ENCODE measurements at regions not wholly inside any gene's neighbourhood (a gene's known extent, or its start where the extent isn't known, plus 50 kb on each side); places are given as distances from the start of the nearest gene placed in this dataset.

DNA sequence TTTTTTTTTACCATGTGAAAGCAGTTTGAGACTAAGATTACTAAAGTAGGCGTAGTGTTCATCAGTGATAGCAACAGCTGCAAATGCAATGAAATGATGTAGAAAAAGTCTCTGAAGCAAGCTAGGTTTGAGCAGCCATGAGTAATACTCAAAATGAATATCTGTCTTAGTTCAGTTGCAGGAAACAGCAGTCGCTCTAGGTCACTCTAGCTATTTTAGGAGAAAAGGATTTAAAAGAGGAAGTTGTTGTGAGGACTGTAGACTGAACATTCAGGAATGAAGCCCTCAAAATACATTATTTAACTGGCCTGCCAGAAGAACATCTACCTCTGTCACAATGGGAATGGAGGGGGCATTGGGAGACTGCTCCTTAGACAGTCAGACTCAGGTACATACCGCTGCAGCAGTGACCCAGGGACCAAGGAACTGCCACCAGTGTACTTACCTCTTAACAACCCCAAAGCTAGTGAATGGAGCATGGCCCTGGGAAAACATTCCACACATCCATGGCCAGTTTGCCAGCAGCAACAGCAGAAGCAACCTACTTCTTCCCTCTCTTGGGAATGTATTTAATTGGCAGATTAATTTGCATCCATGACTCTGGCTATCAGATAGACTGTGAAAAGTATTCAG lies 243.0 kb upstream of the KHDRBS2 start:
- no peaks in the 10 kb centered on the region for H3K79me2 ChIP-seq (ENCODE audit: low read length)
- DNase-seq, result no peak
- no peak overlapping the region for H2AFZ ChIP-seq (ENCODE audit: low read length)
- no peaks in the 10 kb centered on the region for H3K4me1 ChIP-seq (ENCODE audit: insufficient read depth, low read length)
- no peak overlapping the region for H3K27ac ChIP-seq (ENCODE audit: low read length)
- no peaks in the 10 kb centered on the region for H3F3A ChIP-seq (ENCODE audit: low read length, unreplicated experiment)
- no peak for ATAC-seq
- H3K9me3 ChIP-seq (ENCODE audit: low read length), result no peaks in the 10 kb centered on the region
- ChIA-PET CTCF (no interaction called here), POLR2A (ENCODE audit: unreplicated experiment) (no interaction called here)
- BruUV-seq (replicated peaks), result no TSS peak
- no peaks in the 10 kb centered on the region for H3K36me3 ChIP-seq (ENCODE audit: low read depth, low read length)
- no peaks in the 10 kb centered on the region for H4K20me1 ChIP-seq (ENCODE audit: low read length)
- TF ChIP-seq CTCF (conservative IDR thresholded peaks at IDR 0.05; ENCODE audit: low read depth, low read length) (no peak), EZH2phosphoT487 (IDR thresholded peaks at IDR 0.05; ENCODE audit: borderline replicate concordance, low read length) (no peak), EZH2 (IDR thresholded peaks at IDR 0.05; ENCODE audit: low read length, unreplicated experiment) (no peak)
- no peak overlapping the region for H3K4me3 ChIP-seq (ENCODE audit: low read length)
- no peak overlapping the region for H3K4me2 ChIP-seq (ENCODE audit: low read length)
- H3K9me2 ChIP-seq (replicated peaks; ENCODE audit: low read length), result no peaks in the 10 kb centered on the region
- no peaks in the 10 kb centered on the region for H3K27me3 ChIP-seq (ENCODE audit: low read length)
- H3K9ac ChIP-seq (ENCODE audit: low read length), result no peak overlapping the region
- intact Hi-C loops (cut with micrococcal nuclease), result no loop called here

DNA sequence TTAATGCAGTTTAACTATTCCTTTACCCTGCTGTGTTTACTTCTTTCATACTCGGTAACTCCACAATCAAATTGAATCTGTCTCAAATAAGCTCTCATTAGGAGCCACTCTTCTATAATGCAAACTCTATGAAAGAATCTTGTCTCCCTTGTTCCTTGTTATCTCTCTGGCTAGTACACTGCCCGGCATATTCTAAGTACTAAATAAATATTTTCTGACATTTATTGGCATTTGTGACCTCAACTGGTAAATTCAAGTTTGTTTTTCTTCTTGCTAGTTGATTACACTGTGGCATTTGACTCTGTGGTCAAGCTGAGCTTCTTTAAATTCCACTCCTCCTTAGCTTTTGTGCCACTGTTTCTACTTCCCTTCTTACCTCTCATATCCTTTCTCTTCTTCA lies 237.6 kb upstream of the KHDRBS2 start:
- TF ChIP-seq EZH2phosphoT487 (IDR thresholded peaks at IDR 0.05; ENCODE audit: borderline replicate concordance, low read length) (no peak), EZH2 (IDR thresholded peaks at IDR 0.05; ENCODE audit: low read length, unreplicated experiment) (no peak), CTCF (conservative IDR thresholded peaks at IDR 0.05; ENCODE audit: low read depth, low read length) (no peak)
- DNase-seq (no peak), ATAC-seq (no peak)
- Histone ChIP-seq H3K9me2 (replicated peaks; ENCODE audit: low read length) (no peaks in the 10 kb centered on the region), H3K27me3 (ENCODE audit: low read length) (no peaks in the 10 kb centered on the region), H3K4me1 (ENCODE audit: insufficient read depth, low read length) (no peaks in the 10 kb centered on the region), H3F3A (ENCODE audit: low read length, unreplicated experiment) (no peaks in the 10 kb centered on the region), H3K79me2 (ENCODE audit: low read length) (no peaks in the 10 kb centered on the region), H3K27ac (ENCODE audit: low read length) (no peak overlapping the region), H3K4me3 (ENCODE audit: low read length) (no peak overlapping the region), H3K36me3 (ENCODE audit: low read depth, low read length) (no peaks in the 10 kb centered on the region), H4K20me1 (ENCODE audit: low read length) (no peaks in the 10 kb centered on the region), H3K9ac (ENCODE audit: low read length) (no peak overlapping the region), H2AFZ (ENCODE audit: low read length) (no peak overlapping the region), H3K4me2 (ENCODE audit: low read length) (no peak overlapping the region), H3K9me3 (ENCODE audit: low read length) (no peaks in the 10 kb centered on the region)
- intact Hi-C loops (cut with micrococcal nuclease), result no loop called here
- no TSS peak for BruUV-seq (replicated peaks)
- CTCF ChIA-PET, result no interaction called here
- POLR2A ChIA-PET (ENCODE audit: unreplicated experiment), result no interaction called here

DNA sequence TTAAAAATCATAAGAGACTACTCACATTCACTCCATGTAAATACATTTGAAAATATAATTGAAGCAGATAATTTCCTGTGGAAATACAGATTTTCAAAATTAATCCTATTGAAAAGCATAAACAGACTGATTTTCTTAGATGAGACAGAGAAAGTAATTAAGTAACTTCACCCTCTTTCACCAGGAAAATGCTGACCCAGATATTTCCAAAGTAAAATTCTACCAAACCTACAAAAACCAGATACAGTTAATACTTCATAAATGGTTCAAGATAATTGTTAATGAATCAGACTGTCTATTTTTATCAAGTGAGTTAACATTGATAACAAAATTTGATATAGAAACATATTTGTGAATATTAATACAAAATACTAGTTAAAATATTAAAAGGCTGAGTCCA lies 233.5 kb upstream of the KHDRBS2 start:
- no peaks in the 10 kb centered on the region for H3K79me2 ChIP-seq (ENCODE audit: low read length)
- intact Hi-C loops (cut with micrococcal nuclease), result no loop called here
- H3K27me3 ChIP-seq (ENCODE audit: low read length), result no peaks in the 10 kb centered on the region
- H3K36me3 ChIP-seq (ENCODE audit: low read depth, low read length), result no peaks in the 10 kb centered on the region
- ATAC-seq, result no peak
- no peak overlapping the region for H3K9ac ChIP-seq (ENCODE audit: low read length)
- no peaks in the 10 kb centered on the region for H4K20me1 ChIP-seq (ENCODE audit: low read length)
- H3K4me1 ChIP-seq (ENCODE audit: insufficient read depth, low read length), result no peaks in the 10 kb centered on the region
- H3K9me3 ChIP-seq (ENCODE audit: low read length), result no peaks in the 10 kb centered on the region
- no peak overlapping the region for H3K4me3 ChIP-seq (ENCODE audit: low read length)
- ChIA-PET CTCF (no interaction called here), POLR2A (ENCODE audit: unreplicated experiment) (no interaction called here)
- no TSS peak for BruUV-seq (replicated peaks)
- no peak overlapping the region for H3K27ac ChIP-seq (ENCODE audit: low read length)
- H3K9me2 ChIP-seq (replicated peaks; ENCODE audit: low read length), result no peaks in the 10 kb centered on the region
- no peak for TF ChIP-seq CTCF (conservative IDR thresholded peaks at IDR 0.05; ENCODE audit: low read depth, low read length)
- no peak overlapping the region for H2AFZ ChIP-seq (ENCODE audit: low read length)
- no peaks in the 10 kb centered on the region for H3F3A ChIP-seq (ENCODE audit: low read length, unreplicated experiment)
- DNase-seq, result no peak
- H3K4me2 ChIP-seq (ENCODE audit: low read length), result no peak overlapping the region
